ENCODE measurements at regions not wholly inside any gene's neighbourhood (a gene's known extent, or its start where the extent isn't known, plus 50 kb on each side); places are given as distances from the start of the nearest gene placed in this dataset.

GRCh38 chr16:13291591-13292333 lies 390.4 kb downstream of the SHISA9 start:
- DNase-seq (ENCODE audit: low read depth), result no peak

DNA sequence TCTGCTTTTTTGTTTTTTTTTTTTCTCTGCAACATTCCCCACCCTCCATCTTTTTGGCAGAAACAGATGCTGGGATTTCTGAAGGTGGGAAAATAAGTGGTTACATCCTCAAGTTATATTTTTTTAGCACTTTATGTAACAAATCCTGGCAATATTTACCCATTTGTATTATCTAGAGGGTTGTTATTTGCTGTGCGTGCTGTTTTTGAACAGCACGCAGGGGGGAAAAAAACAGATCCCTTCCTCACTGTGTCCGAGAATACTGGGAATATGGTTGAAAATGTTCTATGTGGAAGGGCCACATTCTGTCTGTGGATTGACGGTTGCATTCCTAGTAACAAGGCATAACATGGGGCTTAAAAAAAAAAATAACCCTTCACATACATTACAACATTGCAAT lies 394.8 kb downstream of the SHISA9 start:
- DNase-seq (ENCODE audit: low read depth), result no peak

GRCh38 chr16:13298666-13299065 lies 397.3 kb downstream of the SHISA9 start:
- no peak for DNase-seq (ENCODE audit: low read depth)

DNA sequence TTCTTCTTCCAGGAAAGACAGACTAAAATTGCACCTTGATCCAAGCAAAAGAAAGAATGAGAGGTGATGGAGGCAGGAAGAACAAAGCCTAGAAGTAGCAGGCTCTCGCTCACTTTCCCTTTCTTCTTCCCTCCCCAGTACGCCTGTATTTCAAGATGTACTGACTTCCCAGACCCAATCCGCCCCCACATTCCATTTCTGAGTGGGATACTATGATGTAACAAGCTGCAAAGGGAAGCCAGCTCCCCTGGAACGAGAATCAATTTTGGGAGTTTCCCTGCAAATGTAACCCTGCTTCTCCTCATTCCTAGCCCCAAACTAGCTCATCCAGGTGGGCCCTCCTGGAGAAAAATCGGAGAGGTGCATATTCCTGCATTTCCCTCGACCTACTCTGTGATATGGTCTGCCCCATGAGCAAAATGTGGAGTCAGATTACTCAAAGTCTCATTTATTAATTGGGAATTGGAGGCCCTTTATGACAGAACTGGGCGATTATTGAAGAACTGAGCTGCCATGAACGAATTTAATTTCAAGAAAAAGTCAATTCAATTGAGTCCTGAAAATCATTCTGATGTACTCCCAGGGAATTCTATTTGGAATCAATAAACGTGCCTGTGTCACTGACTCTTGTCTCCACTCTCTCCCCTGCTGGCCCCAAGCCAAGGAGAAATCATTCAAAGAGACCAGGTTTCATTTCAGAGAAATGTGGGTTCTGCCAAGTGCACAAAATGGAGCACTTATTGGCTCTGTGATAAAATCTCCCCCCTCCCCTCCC lies 398.9 kb downstream of the SHISA9 start:
- no peak for DNase-seq (ENCODE audit: low read depth)

DNA sequence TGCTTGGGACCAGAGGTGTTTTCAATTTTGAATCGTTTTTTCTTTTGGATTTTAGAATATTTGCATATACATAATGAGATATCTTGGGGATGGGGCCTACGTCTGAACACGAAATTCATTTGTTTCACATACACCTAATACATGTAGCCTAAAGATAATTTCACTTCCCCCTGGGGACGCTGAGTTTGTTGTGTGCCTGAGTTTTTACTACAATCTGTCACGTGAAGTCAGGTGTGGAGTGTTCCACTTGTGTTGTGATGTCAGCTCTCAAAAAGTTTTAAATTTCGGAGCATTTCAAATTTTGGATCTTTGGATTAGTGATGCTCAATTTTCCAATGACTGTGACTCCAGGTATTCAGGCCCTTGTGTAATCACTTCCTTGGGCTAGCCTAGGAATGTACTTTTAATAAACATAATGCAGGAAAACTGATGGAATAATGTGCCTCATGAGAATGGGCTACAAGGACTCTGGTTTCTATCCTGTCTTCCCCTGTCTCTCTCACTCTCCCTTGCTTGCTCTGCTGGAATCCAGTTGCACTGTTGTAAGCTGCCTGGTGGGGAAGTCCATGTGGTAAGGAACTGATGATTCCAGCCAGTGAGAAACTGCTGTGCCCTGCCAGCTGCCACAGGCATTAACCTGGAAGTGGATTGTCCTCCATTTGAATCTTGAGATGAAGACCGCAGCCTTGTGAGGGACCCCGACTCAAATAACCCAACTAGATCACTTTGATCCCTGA lies 403.8 kb downstream of the SHISA9 start:
- no peak for DNase-seq (ENCODE audit: low read depth)

DNA sequence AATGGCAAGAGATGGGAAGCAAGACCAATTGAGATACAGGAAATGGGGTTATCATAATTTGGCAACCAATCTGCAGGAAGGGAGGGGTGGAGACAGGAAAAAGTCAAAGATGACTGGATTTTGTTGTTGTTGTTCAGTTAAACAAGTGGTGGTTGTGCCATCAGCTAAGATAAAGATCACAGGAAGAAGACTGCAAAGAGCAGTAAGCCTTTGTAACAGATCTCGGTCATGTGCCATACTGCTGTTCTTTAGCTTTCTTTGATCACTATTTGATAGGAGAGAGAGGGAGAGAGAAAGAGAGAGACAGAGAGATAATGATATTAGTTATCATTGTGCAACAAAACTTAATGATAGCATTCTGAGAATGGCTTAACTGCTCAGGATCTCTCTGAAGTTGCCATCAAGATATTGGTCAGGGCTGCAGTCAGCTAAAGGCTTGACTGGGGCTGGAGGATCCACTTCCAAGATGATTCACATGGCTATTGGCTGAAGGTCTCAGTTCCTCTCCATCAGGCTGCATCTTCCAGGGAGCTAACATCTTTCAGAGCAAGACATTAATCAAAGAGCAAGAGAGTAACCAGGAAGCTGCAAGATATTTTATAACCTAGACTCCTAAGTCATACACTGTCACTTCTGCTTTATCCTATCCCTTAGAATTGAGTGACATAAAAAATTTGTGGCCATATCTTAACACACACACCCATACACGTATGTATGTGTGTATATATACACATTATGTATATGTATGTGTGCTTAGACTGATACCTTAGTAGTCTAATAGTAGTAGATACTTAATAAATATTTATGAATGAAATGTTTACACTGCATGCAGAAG lies 405.0 kb downstream of the SHISA9 start:
- DNase-seq (ENCODE audit: low read depth), result peak; percentile 4

DNA sequence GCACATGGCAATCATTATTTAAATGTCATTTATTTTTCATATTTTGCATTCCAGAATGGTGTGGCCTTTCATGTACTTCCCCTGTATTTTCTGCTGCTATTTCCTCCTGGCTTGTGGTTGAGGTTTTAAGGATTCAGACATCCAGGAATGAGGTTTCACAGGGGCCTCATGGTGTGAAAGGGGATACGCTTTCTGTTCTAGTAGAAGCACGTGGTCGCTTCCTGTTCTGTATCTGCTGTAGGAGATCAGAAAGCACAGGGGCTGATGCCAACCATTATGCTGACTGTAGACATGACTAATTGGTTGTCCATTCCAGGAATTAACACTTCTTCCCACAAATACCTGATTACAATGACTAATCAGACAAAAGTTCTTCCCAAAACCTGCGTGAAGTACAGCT lies 405.9 kb downstream of the SHISA9 start:
- peak; percentile 4 for DNase-seq (ENCODE audit: low read depth)

DNA sequence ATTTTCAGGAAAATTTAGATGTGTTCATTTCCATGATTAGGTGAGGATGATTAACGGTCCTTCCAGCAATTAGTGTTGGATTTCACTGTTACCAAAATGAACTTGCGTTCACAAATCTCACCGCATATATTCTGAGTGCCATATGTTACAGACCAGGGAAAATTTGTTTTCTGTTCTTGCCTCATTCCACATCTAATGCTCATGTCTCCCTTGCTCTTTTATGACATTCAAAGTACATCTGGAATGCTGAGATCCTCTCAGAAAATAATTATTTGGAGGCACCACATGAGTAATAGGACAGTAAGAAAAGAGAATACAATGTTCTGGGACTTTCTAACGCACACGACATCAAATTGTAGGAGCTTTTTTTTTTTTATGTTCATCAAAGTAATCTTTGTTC lies 406.5 kb downstream of the SHISA9 start:
- no peak for DNase-seq (ENCODE audit: low read depth)

DNA sequence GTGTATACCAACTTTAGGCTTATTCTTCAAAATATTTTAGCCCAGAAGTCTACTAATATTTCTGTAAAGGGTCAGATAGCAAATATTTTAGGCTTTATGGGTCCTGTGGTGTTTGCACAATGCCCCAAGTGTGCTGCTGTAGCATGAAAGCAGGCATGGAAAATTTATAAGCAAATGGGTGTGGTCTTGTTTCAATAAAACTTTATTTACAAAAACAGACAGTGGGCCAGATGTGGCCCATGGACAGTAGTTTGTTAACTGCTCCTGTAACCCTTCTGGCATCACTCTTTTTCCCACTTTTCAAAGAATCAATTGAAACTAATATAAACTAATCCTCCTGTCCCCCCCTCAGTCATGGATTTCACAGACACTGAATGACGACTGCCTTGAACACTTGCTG lies 410.7 kb downstream of the SHISA9 start:
- DNase-seq (ENCODE audit: low read depth), result no peak

DNA sequence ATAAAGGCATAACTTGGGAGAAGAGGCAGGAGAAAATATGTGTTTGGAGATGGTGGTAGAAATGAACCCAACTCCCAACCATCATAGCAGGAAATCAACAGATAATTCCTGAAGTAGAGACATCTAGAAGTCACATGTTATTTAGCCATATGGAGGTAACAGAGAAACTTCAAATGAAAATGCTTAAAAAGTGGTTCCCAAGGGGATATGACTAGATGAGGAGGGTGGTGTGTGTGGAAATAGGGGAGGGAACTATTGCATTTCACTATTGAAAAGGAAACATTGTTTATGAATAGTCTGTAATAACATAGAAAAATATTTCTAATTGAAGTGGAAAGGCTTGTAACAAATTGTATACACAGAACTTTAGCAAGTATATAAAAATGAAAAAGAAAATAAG lies 412.0 kb downstream of the SHISA9 start:
- no peak for DNase-seq (ENCODE audit: low read depth)

GRCh38 chr16:13314633-13315032 lies 413.2 kb downstream of the SHISA9 start:
- DNase-seq (ENCODE audit: low read depth), result no peak

- DNase-seq (ENCODE audit: low read depth), result no peak
These were observed 414.4 kb downstream of the SHISA9 start for GRCh38 chr16:13315642-13316427.

DNA sequence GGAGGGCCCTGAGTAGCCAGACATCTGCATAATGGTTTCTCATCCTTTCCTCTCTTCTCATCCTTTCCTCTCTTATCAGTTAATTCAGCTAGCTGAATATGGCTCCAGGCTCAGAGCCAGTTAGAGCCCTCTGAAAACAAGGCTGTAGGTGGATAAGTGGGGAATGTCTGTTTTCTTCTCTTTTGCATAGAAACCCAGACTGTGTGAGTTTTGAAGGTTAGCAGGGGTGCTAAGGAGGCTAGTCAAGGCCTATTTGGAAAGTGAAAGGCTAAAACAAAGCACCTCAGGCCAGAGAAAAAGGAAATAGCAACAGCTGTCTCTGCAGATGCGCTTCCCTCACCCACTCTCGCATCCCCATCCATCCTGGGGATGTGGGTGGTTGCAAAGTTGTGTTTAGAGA lies 420.9 kb downstream of the SHISA9 start:
- DNase-seq (ENCODE audit: low read depth), result no peak

DNA sequence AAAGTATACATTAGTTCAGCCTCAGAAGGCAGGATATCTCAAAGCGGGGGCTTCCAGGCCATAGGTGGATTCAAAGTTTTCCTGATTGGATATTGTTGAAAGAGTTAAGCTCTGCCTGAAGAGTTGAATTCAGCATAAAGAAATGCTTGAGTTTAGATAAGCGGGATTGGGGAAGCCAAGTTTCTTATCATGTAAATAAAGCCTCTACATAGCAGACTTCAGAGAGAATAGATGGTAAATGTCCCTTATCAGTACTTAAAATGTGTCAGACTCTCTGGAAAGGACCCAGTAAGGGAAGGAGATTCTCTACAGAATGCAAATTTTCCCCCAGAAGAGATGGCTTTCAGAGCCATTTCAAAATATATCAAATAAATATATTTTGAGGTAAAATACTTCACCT lies 423.5 kb downstream of the SHISA9 start:
- DNase-seq (ENCODE audit: low read depth), result peak; percentile 15

DNA sequence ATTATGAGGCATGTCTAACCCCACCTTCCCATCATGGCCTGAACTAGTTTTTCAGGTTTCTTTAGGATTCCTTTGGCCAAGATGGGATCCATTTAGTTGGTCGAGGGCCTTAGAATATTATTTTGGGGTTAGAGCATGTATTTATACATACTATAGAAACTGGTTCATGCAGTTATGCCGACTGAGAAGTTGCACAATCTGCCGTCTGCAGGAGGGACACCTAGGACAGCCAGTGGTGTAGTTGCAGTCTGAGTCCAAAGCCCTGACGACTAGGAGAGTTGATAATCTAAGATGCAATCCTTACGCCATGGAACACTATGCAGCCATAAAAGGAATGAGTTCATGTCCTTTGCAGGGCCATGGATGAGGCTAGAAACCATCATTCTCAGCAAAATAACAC lies 424.0 kb downstream of the SHISA9 start:
- DNase-seq (ENCODE audit: low read depth), result no peak

DNA sequence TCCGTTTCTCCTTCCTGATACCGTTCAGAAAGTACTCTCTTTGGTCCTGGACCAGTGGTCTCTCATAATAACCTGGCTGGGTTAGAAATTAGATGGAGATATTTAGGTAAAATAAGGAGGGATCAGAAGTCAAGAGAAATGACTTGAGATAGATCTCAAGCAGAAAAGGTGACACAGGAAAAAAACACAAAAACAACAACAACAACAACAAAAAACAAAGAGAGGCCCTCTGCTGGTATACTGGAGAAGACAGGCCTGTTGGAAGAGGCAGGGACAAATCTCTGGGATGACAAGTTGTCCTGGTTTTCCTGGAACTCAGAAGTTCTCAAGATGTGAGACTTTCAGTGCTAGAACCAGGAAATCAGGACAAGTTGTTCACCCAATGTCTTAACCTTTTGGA lies 430.5 kb downstream of the SHISA9 start:
- no peak for DNase-seq (ENCODE audit: low read depth)

DNA sequence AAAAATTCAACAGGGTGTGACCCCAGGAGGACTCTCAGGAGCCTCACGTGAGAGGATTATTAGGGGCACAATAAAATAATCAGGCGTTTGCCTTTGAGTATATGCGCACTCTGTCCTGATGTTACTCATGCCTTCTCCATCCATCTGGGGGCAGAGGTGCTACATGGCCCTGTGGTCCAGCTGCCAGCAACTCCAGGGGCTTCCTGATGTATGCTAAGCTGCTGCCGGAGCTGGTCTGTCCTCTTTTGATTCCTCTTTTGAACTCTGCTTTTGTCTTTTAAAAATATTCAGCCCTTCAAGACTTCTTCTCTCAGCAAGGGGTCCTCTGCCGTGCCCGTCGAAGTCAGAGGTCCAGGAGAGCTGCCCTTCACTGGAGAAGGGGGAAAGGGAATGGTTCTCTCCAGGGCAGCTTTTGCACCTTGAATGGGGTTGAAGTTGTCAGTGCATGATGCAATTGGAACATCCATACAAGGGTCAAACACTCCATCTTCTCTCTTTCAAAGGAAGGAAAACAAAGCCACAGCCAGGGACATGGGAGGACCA lies 431.4 kb downstream of the SHISA9 start:
- DNase-seq (ENCODE audit: low read depth), result no peak

DNA sequence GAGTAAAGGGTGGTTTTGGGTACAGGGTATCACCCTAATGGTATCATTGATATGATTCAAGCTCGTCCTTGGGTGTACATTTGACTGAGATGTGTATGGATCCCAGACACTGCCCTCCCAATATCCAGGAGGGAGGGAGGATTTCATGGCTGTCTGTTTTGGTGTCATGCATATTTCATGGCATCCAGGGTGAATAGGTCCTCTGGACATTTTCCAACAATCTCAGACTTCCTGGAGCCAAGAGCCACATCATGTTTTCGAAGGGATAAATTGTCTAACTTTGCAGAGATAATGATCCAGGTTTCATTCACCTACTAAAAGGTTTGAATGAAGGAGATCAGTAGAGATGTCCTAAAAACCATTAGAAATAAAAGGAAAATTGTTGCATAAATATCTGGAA lies 431.9 kb downstream of the SHISA9 start:
- DNase-seq (ENCODE audit: low read depth), result no peak

GRCh38 chr16:13335879-13336278 lies 434.5 kb downstream of the SHISA9 start:
- DNase-seq (ENCODE audit: low read depth), result no peak

DNA sequence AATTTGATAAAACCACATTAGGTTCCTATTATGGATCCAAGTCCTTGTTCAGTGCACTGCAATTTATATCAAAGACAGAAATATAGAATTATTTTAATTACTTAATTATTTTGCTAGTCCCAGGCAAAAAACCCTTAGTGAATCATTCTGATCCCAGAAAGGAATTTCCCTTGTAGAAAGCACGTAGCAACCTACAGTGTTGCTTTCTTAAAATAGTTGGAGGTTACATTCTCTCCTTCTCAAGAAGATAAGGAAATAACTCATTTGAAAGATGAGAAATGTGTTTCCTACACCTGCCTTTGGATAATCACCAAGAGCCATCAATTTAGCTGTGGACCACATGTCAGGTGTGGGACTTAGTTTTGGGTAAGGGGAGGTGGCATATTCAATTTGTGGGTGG lies 434.9 kb downstream of the SHISA9 start:
- no peak for DNase-seq (ENCODE audit: low read depth)

Measured in CMK (cell line).